GM21737 (cell line): ENCODE measurements at regions not wholly inside any gene's neighbourhood (a gene's known extent, or its start where the extent isn't known, plus 50 kb on each side); places are given as distances from the start of the nearest gene placed in this dataset.
"Not testable (repeated sequence)": the region's sequence is repeated elsewhere in the genome, so short reads cannot be mapped to it uniquely, and the experiment has no call there.

Source experiments
- ATAC-seq: cut with Tn5 transposase; IDR thresholded peaks from one replicate; pipeline ENCODE4 v1.9.1; 2021; ENCODE audit warnings: mild to moderate bottlenecking, moderate library complexity; ENCODE audit not compliant: unreplicated experiment

DNA sequence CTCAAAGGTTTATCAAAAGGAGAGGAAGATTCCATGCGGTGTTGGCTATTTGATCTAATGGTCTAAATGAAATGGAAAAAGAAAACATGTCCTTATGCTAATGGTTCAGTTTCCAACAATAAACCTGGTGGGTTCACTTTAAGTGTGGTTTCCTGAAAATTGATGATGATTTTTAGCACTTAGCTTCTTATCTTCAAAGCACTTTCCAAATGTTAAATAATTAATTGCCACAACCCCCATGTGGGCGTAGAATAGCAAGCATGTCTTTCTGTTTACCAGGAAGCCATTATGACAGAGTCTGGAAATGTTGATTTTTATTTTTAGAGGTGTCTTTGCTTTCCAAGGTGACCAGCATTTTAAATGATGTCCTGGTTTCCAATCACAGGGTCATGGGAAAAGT is 134.8 kb upstream of the SLC4A4 start:
- ATAC-seq: no peak

GRCh38 chr4:71206763-71207162 is 132.1 kb upstream of the SLC4A4 start:
- no peak for ATAC-seq

GRCh38 chr4:71209161-71209560 is 129.7 kb upstream of the SLC4A4 start:
- no peak for ATAC-seq

- no peak for ATAC-seq
Observed at GRCh38 chr4:71210823-71211222, 128.0 kb upstream of the SLC4A4 start.

DNA sequence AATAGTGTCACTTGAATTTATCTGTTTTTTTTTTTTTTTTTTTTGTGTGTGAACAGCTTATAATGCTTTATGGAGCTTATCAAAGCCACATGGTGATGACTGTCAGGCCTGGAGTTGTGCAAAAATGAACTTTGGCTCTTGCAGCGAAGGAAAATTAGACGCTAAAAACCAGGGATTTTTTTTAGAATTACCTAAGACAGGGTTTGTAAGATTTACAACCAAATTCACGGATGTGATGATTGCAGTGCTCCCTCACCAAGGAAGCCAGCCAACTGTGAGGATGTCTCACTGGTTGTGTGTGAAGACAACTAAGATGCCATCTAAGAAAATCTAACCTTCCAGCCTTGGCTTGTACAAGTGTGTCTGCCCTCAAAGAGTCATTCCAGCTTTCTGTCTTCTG is 127.1 kb upstream of the SLC4A4 start:
- no peak for ATAC-seq

DNA sequence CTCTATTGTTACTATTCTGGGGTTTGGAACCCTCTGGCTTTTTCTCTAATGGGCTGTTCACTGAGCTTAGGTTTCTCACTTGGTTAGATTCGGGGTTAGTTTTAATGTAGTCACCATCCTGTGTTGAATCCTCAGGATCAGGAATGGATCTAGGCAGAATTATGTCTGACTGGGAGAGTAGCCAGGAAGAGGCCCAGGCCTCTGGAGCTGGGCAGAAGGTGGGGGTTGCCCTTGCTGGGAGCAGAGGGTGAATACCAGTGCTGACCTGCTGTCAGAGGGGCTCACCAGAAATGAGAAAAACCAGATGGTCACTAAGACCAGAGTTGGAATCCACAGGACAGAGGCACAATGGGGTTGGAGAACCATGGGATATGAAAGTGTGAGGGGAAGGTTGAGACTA is 126.6 kb upstream of the SLC4A4 start:
- no peak for ATAC-seq

DNA sequence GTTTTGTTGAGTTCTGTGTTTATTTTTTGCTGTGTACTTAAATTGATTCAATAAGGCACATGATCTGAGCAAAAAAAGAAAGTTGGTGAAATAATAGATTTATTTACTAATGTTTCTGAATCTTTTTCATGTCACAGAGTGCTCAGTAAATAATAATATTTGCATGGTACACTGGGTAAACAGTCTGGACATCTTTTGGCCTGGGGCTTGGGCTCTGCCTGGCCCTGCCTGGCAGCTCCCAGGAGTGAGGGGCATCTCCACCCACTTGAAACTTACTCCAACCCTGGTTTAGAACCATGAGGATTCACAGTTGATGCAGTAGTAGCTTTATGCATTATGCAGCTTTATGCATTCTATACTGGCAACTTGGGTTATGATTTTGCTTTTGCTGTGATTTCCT is 124.2 kb upstream of the SLC4A4 start:
- no peak for ATAC-seq

GRCh38 chr4:71216316-71216959 is 122.4 kb upstream of the SLC4A4 start:
- no peak for ATAC-seq

- ATAC-seq: no peak
Observed at GRCh38 chr4:71217688-71218087, 121.1 kb upstream of the SLC4A4 start.

DNA sequence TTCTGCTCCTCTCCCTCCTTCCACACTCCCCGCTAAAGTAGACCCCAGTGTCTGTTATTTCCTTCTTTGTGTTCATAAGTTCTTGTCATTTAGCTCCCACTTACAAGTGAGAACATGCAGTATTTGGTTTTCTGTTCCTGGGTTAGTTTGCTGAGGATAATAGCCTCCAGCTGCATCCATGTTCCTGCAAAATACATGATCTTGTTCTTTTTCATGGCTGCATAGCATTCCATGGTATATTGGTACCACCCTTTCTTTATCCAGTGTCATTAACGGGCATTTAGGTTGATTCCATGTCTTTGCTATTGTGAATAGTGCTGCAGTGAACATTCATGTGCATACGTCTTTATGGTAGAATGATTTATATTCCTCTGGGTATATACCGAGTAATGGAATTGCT is 118.0 kb upstream of the SLC4A4 start:
- ATAC-seq: not testable (repeated sequence)

GRCh38 chr4:71221510-71222466 is 117.0 kb upstream of the SLC4A4 start:
- ATAC-seq: no peak

- ATAC-seq: no peak
Observed at GRCh38 chr4:71222661-71223060, 116.2 kb upstream of the SLC4A4 start.

DNA sequence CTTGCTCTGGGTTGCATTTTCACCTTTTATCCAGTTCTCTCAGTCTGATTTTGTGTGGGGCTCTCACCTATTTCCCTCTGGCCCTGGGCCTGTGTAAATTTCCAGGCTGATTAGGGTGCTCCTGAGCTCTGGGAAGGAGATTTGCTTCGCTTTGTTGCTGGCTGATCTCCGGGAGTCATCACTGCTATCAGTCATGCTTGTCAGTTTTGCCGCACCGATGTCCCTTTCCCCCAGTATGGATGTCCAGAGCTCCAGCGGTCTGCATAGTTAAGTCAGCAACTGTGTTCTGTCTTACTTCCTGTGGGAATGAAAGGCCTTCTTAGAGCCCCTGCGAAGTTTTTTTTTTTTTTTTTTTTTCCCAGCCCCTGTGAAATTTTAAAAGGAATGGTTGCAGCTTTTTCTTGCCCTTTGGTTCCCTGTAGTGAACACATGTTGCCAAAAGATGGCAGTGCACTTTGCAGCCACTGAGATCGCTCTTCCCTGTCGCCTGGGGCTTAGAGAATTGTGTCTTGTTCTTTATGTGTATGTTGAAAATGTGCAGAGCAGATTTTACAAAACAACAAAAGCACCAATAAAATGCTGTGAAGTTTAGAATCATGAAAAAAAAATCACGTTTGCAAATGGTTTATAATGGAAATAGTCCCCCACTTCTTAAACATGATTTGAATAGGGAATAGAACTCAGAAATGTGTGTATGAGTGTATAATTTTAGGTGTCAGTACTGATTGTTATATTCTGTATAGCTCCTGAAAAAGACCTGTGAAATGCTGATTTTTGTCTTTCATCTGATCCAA is 109.1 kb upstream of the SLC4A4 start:
- no peak for ATAC-seq

- no peak for ATAC-seq
Observed at GRCh38 chr4:71230271-71231128, 108.3 kb upstream of the SLC4A4 start.

- no peak for ATAC-seq
Observed at GRCh38 chr4:71231129-71232055, 107.4 kb upstream of the SLC4A4 start.

DNA sequence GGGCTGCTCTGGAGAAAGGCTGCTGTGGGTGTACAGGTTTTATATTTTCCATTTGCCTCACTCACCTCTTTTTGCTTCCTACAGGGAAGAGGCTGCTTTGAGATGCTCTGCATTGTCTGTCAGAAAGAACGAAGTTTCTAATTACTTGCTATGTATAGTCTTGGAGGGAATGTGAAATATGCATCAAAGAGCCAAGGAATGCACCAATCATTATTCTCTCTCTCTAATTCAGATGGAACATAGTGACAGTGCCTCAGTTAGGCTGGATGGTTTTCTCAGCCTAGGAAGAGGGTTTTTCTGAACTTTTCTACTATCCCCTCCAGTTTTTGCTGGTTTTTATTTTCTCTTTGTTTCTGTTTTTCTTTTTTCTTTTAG is 106.8 kb upstream of the SLC4A4 start:
- ATAC-seq: no peak

DNA sequence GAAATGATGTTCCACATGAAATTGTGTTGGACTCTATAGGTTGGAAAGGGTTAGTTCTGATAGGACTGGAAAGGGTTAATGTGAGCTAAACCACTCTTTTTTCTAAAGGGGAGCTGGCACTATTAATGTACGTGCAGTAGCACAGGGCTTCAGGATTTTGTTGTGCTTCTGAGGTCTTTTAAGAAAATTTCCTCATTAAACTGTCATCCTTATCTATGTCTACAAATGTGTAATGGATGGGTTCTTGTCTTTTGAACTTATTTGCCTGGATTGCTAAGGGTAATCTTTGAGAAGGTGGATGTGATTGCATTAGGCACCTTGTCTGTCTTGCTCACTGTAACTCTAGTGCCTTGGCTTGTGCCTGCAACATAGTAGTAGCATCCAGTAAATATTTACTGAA is 106.0 kb upstream of the SLC4A4 start:
- ATAC-seq: no peak

DNA sequence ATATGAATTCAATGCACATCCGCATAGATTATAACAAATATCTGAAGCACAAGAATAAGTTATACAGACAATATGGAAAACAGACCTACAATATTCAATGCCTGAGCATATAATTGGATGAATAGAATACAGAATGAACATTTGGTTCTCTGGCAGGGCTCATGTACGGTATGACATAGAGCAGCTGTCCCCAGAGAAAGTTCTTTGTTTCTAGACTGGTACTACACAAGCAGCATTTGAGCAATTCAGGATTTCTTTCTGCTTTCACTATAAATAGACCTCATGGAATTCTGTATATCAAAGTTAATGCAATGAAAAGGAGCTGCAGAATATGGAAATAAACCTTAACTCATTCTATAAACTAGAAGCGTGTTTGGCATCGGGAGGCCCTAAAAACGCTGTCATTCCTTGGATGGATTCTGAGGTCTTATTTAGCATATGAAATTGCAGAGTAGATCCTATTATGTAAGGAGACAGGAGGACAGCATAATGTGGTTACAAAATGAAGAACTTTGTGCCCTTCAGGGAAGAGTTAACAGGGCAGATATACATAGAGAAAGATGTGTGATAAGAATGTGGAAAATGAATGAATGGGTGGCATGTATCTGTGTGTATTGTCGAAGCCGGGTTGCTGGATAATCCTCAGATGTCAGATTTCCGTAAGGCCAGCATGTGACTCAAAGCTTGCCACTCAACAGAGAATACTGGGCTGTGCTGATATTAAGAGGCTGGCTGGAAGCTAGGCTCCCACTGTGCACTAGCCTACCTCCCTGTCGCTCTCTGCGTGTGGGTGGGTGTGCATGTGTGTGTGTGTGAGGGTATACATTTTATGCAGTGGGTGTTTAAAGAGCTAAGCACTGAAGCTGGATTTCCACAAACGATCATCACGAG is 103.3 kb upstream of the SLC4A4 start:
- no peak for ATAC-seq

DNA sequence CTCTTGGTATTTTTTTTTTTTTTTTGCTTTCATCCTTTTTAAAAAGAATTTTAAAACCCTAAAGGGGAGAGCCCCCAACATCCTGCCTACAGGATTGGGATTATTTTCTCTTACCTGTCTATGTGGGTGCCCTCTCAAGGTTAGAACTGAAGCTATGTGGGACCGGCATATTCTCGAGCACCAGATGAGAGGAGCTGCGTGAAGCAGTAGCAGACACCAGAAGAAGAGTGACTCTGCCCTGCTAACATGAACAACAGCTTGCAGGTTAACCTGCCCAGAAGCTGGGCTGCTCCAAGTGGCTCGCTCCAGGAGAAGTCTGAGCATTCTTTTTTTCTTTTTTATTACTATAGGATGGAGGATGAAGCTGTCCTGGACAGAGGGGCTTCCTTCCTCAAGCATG is 102.6 kb upstream of the SLC4A4 start:
- no peak for ATAC-seq
